ENCODE measurements at regions not wholly inside any gene's neighbourhood (a gene's known extent, or its start where the extent isn't known, plus 50 kb on each side); places are given as distances from the start of the nearest gene placed in this dataset.

DNA sequence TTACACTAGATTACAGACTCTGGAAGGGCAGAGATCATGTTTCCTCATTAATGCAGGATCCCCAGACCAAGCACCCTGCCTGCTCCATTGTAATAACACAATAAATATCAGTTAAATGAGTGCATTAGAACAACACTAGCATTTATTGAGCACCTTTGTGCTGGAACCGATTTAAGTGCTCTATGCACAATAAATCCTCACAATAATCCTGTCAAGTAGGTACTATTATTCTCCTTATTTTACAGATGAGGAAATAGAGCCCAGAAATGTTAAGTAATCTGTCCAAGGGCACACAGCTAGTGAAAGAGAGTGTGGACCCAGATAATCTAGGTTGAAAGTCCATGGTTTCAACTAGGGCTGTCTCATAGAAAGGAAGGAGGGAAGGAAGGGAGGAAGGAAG is 69.8 kb downstream of the MAP1LC3B2 start:
- Histone ChIP-seq H3K4me3 (ENCODE audit: low read depth, low read length) (no peak overlapping the region), H3K27ac (ENCODE audit: low read depth, low read length) (no peak overlapping the region), H3K27me3 (ENCODE audit: control insufficient read depth, insufficient read depth, low read length) (peaks cover 26% of the 10 kb centered on the region), H3K9me3 (ENCODE audit: control insufficient read depth, insufficient read depth, low read length) (no peaks in the 10 kb centered on the region)
- ChIA-PET POLR2A (no interaction called here), CTCF (interaction anchor here (1.5 kb wide), 1 partner anchor 28 kb away, joined by 3 read pairs; no protein-coding TSS in a partner anchor)
- no peak for TF ChIP-seq CTCF (IDR thresholded peaks at IDR 0.05; ENCODE audit: low read depth, low read length)
- no peak for DNase-seq (ENCODE audit: low read depth, low spot score)

GRCh38 chr12:116628450-116628793 is 69.2 kb downstream of the MAP1LC3B2 start:
- CTCF ChIA-PET, result interaction anchor here (1.5 kb wide), 1 partner anchor 28 kb away, joined by 3 read pairs; no protein-coding TSS in a partner anchor
- Histone ChIP-seq H3K9me3 (ENCODE audit: control insufficient read depth, insufficient read depth, low read length) (peaks cover 2% of the 10 kb centered on the region; the same call in 1 of the 2 replicates), H3K4me3 (ENCODE audit: low read depth, low read length) (no peak overlapping the region), H3K27ac (ENCODE audit: low read depth, low read length) (no peak overlapping the region), H3K27me3 (ENCODE audit: control insufficient read depth, insufficient read depth, low read length) (peaks cover 23% of the 10 kb centered on the region)
- no peak for TF ChIP-seq CTCF (IDR thresholded peaks at IDR 0.05; ENCODE audit: low read depth, low read length)
- DNase-seq (ENCODE audit: low read depth, low spot score), result no peak
- POLR2A ChIA-PET, result no interaction called here
